HL-60/S4 treated with phorbol 12-myristate 13-acetate at 8.2 ng/mL for 4 days and 3 days (cell line): ENCODE measurements at regions not wholly inside any gene's neighbourhood (a gene's known extent, or its start where the extent isn't known, plus 50 kb on each side); places are given as distances from the start of the nearest gene placed in this dataset.
"Not testable (repeated sequence)": the region's sequence is repeated elsewhere in the genome, so short reads cannot be mapped to it uniquely, and the experiment has no call there.

ENCODE experiments used
- in situ Hi-C: fragments of 300-500 bp; cut with MboI; formaldehyde crosslinking; loops from 2 replicates; pipeline ENCODE4 v1.15.0; 2022; ENCODE audit warnings: low sequenced_read_pairs

GRCh38 chrX:73964579-73964978, 112.1 kb upstream of the XIST start:
- in situ Hi-C loops, result no loop called here

DNA sequence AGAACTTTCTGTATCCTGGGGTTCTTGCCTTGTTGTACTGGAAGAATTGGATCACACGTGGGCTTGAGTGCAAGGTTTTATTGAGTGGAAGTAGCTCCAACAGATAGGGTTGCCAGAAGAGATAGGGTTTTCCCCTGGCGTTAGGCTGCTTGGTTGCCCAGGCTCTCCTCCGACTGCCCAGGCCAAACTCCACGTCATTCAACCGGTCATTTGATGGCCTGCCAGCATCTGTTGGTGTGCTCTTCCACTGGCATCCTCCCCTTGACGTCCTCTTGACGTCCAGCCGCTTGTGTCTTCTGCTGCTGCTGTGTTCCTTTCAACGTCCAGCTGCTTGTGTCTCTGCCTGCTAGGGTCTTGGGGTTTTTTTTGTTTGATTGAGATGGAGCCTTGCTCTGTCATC, 111.2 kb upstream of the XIST start:
- in situ Hi-C loops, result no loop called here

GRCh38 chrX:73962948-73963347, 110.4 kb upstream of the XIST start:
- in situ Hi-C loops, result no loop called here

GRCh38 chrX:73961867-73962266, 109.4 kb upstream of the XIST start:
- in situ Hi-C loops, result not testable (repeated sequence)

DNA sequence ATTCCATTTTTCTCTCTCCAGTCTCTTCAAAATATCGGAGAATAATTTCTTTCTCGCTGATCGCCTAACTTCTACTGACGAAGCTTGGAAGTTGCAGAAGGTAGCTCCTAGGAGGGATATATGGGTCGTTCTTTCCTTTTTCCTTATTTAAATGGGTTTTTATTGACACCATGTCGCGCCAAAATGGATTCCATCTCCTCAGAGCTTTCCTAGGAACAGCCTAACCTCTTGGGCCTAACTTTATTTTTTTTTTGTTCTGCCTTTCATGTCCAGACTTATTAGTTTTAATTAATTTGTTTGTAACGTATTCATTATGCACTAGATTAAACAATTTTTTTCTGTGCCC, 92.0 kb upstream of the XIST start:
- in situ Hi-C loops, result no loop called here

DNA sequence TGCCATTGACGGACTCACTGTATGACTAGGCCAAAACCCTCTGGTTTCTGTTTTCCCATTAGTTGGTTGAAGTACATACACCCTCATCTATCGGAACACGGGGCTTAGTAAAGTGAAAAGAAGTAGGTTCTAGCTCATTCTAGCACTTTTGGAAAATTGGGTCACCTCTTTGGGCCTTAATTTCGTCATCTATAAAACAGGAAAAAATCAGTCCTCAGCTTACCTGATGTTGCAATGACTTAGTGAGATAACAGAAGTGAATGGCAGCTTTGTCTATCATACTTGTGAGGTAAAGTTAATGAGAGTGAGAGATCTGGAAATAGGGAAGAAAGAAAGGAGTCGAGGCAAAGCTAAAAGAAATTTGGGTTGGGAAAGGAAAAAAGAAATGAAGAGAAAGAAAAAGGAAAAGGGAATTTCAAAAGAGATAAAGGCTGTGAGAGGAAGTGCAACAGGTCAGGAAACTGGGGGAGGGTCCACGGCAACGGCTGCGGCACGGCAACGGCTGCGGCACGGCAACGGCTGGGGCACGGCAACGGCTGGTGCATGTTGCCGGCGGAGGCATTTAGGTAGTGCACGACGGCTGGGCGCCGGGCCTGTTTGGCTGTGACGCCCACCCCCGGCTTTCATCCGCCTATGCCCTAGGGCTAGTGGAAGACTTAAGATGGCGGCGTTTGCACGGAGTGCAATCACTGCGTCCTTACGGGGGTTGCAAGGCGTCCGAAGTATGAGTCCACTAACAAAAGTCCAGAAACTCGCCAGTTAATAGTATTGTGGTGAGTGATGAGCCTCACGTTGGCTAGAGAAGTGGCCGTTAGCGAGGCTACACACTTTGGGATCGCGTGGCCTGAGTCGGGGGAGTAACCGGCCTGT, 91.4 kb upstream of the XIST start:
- in situ Hi-C loops, result no loop called here

- in situ Hi-C loops, result no loop called here
Observed at GRCh38 chrX:73940893-73941470, 88.5 kb upstream of the XIST start.

DNA sequence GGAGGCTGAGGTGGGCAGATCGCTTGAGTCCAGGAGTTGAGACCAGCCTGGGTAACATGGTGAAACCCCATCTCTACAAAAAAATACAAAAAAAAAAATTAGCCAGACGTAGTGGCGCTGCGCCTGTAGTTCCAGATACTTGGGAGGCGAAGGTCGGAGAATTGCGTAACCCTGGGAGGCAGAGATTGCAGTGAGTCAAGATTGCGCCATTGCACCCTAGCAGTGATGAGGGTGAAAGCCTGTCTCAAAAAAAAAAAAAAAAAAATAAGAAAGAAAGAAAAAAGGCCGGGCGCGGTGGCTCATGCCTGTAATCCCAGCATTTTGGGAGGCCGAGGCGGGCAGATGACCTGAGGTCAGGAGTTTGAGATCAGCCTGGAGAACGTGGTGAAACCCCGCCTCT, 85.3 kb upstream of the XIST start:
- in situ Hi-C loops, result not testable (repeated sequence)

DNA sequence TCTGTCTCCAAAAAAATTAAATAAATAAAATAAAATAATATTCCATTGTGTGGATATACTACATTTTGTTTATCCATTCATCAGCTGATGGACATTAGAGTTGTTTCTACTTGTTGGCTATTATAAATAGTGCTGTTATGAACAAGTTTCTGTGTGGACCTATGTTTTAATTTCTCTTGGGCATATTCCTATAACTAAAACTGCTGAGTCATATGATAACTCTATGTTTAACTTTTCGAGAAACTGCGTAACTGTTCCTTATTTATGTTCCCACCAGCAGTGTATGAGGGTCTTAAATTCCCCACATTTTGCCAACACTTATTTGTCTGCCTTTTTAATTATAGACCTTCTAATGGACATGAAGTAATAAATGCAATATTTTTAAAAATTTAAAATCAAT, 80.0 kb upstream of the XIST start:
- in situ Hi-C loops, result no loop called here

DNA sequence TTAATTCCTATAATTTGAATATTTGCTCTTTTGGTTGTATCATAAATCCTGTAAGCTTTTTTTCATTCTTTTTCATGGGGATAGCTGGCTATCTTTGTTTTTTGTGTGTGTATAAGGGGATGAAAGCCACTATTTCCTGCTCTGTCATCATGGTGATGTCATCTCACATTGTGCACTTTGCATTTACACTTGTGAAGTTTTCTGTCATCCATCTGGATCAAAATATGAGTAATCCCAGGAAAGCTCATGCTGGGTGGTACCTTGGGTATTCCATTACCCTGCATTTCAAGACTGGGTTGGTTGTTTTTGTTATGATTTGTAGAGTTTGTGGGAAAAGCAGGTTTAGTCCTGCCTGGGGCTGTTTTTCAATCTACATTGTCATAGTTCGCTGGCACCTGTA, 77.8 kb upstream of the XIST start:
- in situ Hi-C loops, result no loop called here

DNA sequence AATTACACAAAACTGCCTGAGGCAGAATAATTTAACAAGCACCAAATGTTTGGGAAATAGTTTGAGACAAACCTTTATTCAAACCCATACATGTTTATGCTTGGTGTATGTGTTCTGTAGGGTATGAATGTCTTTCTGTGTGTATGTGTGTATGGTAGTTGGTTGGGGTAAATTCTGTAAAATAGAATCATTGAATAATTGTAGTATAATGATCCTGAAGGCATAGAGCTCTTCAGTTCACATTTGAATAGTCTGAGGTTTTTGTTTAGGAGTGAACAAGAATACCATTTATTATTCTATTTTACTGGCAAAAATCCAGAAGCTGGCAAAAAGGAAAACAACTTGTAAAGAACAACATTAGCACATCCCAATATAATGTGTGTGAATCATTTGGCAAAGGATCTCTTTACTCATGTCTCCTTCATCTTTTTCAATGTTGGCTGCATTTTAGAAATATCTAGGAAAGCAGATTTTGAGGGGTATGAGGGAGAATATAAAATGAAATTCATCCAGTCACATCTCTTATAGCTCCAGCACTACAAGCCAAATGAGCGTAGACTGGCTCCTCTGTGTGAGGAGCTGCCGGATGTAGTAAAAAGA, 70.4 kb upstream of the XIST start:
- in situ Hi-C loops, result no loop called here

- in situ Hi-C loops, result no loop called here
Observed at GRCh38 chrX:73916931-73917667, 64.6 kb upstream of the XIST start.

DNA sequence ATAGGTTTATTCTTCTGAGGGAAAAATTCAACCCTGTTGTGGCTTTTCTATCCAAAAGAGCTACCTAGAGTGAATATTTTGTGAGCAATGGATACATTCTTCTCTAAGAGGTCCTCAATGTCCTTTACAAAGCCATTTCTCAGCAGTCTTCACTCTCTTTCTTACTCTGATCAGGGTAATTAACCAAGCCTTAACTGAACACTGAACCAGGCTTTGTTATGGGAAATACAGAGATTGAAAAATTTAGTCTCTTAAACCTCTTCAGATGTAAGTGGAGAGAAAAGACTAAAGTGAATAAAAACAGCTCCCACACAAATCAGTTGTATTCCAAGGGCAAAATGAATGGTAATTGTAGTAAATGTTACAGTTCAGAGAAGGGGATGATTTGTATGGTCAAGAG, 64.0 kb upstream of the XIST start:
- in situ Hi-C loops, result no loop called here

DNA sequence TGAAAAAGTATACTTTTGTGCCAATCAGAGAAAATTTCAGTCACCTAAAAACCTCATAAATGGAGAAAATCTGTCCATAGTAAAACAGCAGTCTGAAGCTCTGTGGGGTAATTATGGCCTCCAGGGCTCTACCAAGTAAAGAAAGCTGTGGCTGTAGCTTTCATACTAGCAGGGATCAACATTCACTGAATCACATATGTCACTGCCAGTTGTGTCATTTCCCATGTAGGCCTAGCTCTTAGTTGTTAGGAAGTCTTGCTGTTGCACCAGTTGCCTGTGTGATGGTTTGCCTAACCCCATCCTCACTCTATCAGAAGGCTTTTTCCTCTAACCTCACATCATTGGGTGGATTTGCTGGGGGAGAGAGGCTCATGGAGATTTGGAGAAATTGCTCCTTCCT, 62.3 kb upstream of the XIST start:
- in situ Hi-C loops, result not testable (repeated sequence)

GRCh38 chrX:73913580-73913979, 61.1 kb upstream of the XIST start:
- in situ Hi-C loops, result no loop called here

DNA sequence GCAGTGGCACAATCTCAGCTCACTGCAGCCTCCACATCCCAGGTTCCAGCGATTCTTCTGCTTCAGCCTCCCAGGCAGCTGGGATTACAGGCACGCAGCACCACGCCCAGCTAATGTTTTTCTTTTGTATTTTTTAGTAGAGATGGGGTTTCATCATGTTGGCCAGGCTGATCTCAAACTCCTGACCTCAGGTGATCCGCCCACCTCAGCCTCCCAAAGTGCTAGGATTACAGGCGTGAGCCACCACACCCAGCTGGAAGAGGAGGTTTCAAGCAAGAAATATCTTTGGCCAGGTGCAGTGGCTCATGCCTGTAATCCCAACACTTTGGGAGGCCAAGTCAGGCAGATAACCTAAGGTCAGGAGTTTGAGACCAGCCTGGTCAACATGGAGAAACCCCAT, 59.4 kb upstream of the XIST start:
- in situ Hi-C loops, result not testable (repeated sequence)

GRCh38 chrX:73905749-73906374, 53.3 kb upstream of the XIST start:
- in situ Hi-C loops, result not testable (repeated sequence)

- in situ Hi-C loops, result no loop called here
Observed at GRCh38 chrX:73903941-73904340, 51.4 kb upstream of the XIST start.
